NT2/D1 (cell line): ENCODE measurements at regions not wholly inside any gene's neighbourhood (a gene's known extent, or its start where the extent isn't known, plus 50 kb on each side); places are given as distances from the start of the nearest gene placed in this dataset.

ENCODE experiments used
- SUZ12 ChIP-seq: IDR thresholded peaks from 2 replicates; pipeline ENCODE4 v1.6.1; 2011; ENCODE audit not compliant: insufficient read length, insufficient read depth; ENCODE audit errors: extremely low read depth
- YY1 ChIP-seq: IDR thresholded peaks from 2 replicates; pipeline ENCODE4 v1.6.1; 2011; ENCODE audit not compliant: insufficient read length, insufficient read depth
- ZNF274 ChIP-seq: IDR thresholded peaks from 2 replicates; pipeline ENCODE4 v1.6.1; 2011; ENCODE audit warnings: mild to moderate bottlenecking, low read depth, low read length

DNA sequence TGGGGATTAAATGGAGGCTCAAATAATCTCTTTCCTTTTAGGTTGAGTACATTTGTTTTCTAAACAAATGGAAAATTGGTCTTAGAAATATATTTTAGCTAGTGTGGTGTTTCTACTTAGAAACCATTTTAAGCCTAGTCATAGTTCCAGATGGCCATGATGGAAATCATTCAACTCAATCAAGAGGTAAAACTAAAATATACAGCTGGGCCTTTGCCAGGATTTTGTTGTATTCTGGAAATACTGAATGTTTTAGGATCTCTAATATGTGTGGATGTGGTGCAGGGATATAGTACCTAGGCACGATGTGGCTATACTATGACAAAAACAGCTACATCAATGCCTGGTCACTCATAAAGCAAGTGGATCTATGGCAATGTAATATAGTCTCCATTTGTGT is 146.0 kb upstream of the BANK1 start:
- TF ChIP-seq YY1 (no peak), ZNF274 (no peak), SUZ12 (no peak)
